Esophagus squamous epithelium (tissue), 5 donors: ENCODE measurements at regions not wholly inside any gene's neighbourhood (a gene's known extent, or its start where the extent isn't known, plus 50 kb on each side); places are given as distances from the start of the nearest gene placed in this dataset.
"Not testable (repeated sequence)": the region's sequence is repeated elsewhere in the genome, so short reads cannot be mapped to it uniquely, and the experiment has no call there.

Experiments
- DNase-seq: peaks from one replicate; lab custom pipeline; 2025; lab: John Stamatoyannopoulos, UW
- H3K27ac ChIP-seq, 4 donors: fragments of 200-600 bp; sonication (generic); one replicate each; pipeline ENCODE4 v1.5.1; 2016 to 2019; ENCODE audit warnings: mild to moderate bottlenecking in 1 of 4
- H3K27me3 ChIP-seq, 4 donors: fragments of 200-600 bp; sonication (generic); 1 replicate in 3 of 4; 2 replicates in 1 of 4; pipeline versions ENCODE4 v1.5.1 to v1.6.0; 2017 to 2021; ENCODE audit warnings: antibody characterized with exemption in 1 of 4
- H3K36me3 ChIP-seq, 3 donors: fragments of 200-600 bp; sonication (generic); one replicate each; pipeline ENCODE4 v1.5.1; 2016 to 2019
- H3K4me1 ChIP-seq, 3 donors: fragments of 200-600 bp; sonication (generic); one replicate each; pipeline ENCODE4 v1.5.1; 2017 to 2019
- H3K4me3 ChIP-seq, 4 donors: fragments of 200-600 bp; sonication (generic); 1 replicate in 3 of 4; 2 replicates in 1 of 4; pipeline ENCODE4 v1.5.1; 2016 to 2019; ENCODE audit warnings: mild to moderate bottlenecking in 2 of 4, moderate library complexity in 1 of 4
- H3K9me3 ChIP-seq, 3 donors: fragments of 200-600 bp; sonication (generic); one replicate each; pipeline ENCODE4 v1.5.1; 2016 to 2019
- CTCF ChIP-seq, 6 experiments: fragments of 450-650 bp in 4 of 6; fragments of 200-600 bp in 2 of 6; sonication (generic) in 2 of 6; IDR thresholded peaks; one replicate each; pipeline ENCODE4 v1.5.1; 2016 to 2019; ENCODE audit warnings: antibody characterized with exemption in 6 of 6, mild to moderate bottlenecking in 4 of 6, moderate library complexity in 4 of 6
- POLR2A ChIP-seq, 4 donors: fragments of 450-650 bp; IDR thresholded peaks; one replicate each; pipeline ENCODE4 v1.6.1; 2017; ENCODE audit warnings: antibody characterized with exemption in 4 of 4, mild to moderate bottlenecking in 4 of 4, moderate library complexity in 3 of 4
- WGBS, 2 donors: methylation state at CpG; one replicate each; pipeline ENCODE4 v1.1.5; 2018; 5-methylcytosine and 5-hydroxymethylcytosine counted together
- intact Hi-C: fragments of 100-400 bp; cut with DNase I; formaldehyde crosslinking; loops from one replicate; pipeline ENCODE4 v1.15.0; 2022
- donor health status: DM: yes; HTN: yes; CAD: no.

- no peak for DNase-seq
- Histone ChIP-seq H3K4me3 (no peak overlapping the region), H3K4me1 (no peaks in the 10 kb centered on the region), H3K27ac (no peak overlapping the region), H3K9me3 (no peaks in the 10 kb centered on the region), H3K27me3 (no peaks in the 10 kb centered on the region), H3K36me3 (no peaks in the 10 kb centered on the region)
- 52 to 54% methylated on average over 6 of the region's 6 CpGs for WGBS, 2 donors
- TF ChIP-seq CTCF (IDR thresholded peaks at IDR 0.05), result no peak
- no peak for TF ChIP-seq POLR2A (IDR thresholded peaks at IDR 0.05)
- intact Hi-C loops, result no loop called here
Observed at GRCh38 chr1:219708919-219709543, 96.1 kb upstream of the ZC3H11B start.

GRCh38 chr1:219707885-219708284, 95.0 kb upstream of the ZC3H11B start:
- H3K27me3 ChIP-seq, H3K27ac ChIP-seq, intact Hi-C loops, H3K4me3 ChIP-seq, H3K9me3 ChIP-seq, H3K4me1 ChIP-seq, H3K36me3 ChIP-seq, DNase-seq: not testable (repeated sequence)
- 79 to 90% methylated on average over 1 of the region's 1 CpG for WGBS, 2 donors

GRCh38 chr1:219704331-219704730, 91.4 kb upstream of the ZC3H11B start:
- WGBS, 2 donors, result 61 to 78% methylated on average over 3 of the region's 3 CpGs
- H3K4me1 ChIP-seq, H3K27me3 ChIP-seq, intact Hi-C loops, H3K4me3 ChIP-seq, DNase-seq, H3K9me3 ChIP-seq, H3K36me3 ChIP-seq, H3K27ac ChIP-seq: not testable (repeated sequence)

DNA sequence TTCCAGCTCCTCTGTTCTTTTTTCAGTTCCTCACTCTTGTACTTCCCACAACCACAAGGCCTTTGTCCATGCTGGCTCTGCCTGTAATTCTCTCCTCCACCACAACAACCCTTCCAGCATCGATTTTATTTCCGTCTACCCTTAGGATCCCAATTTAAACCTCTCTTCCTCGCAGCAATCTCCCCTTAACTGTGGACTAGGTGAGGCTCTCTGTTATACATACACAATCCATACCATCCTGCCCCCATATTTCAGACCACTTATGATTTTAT, 90.4 kb upstream of the ZC3H11B start:
- TF ChIP-seq POLR2A (IDR thresholded peaks at IDR 0.05) (no peak), CTCF (IDR thresholded peaks at IDR 0.05) (no peak)
- no peak for DNase-seq
- Histone ChIP-seq H3K27me3 (no peaks in the 10 kb centered on the region), H3K27ac (no peak overlapping the region), H3K36me3 (no peaks in the 10 kb centered on the region), H3K4me3 (no peak overlapping the region), H3K4me1 (no peaks in the 10 kb centered on the region), H3K9me3 (no peaks in the 10 kb centered on the region)
- intact Hi-C loops, result no loop called here
- 84 to 94% methylated on average over 3 of the region's 3 CpGs for WGBS, 2 donors

DNA sequence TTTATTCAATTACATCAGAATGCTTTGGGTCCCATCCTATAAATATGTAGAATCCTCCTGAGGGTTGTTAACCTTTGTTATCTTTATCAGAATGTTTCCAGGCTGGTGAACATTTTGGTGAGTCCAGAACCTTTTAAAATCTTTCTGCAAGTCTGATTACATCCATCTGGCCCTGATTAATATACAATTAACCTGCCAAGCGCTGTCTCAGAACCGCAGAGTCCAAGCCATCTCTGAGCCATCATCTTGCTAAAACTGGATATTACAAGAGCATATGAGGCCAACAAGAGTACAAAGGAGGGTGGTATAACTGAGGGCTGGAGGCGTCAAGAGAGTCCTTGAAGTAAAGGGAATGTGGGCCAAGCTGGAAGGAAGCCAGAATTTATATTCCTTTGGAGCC, 88.6 kb upstream of the ZC3H11B start:
- WGBS, 2 donors, result 72 to 80% methylated on average over 3 of the region's 3 CpGs
- Histone ChIP-seq H3K27ac (no peak overlapping the region), H3K4me3 (no peak overlapping the region), H3K27me3 (no peaks in the 10 kb centered on the region), H3K36me3 (no peaks in the 10 kb centered on the region), H3K9me3 (no peaks in the 10 kb centered on the region), H3K4me1 (no peaks in the 10 kb centered on the region)
- no peak for TF ChIP-seq CTCF (IDR thresholded peaks at IDR 0.05)
- no peak for TF ChIP-seq POLR2A (IDR thresholded peaks at IDR 0.05)
- DNase-seq, result no peak
- intact Hi-C loops, result no loop called here

- Histone ChIP-seq H3K9me3 (no peaks in the 10 kb centered on the region), H3K4me3 (no peak overlapping the region), H3K27me3 (no peaks in the 10 kb centered on the region), H3K4me1 (no peaks in the 10 kb centered on the region), H3K27ac (no peak overlapping the region), H3K36me3 (no peaks in the 10 kb centered on the region)
- intact Hi-C loops, result no loop called here
- DNase-seq, result no peak
- WGBS, 2 donors, result 68 to 87% methylated on average over 4 to 5 of the region's 5 CpGs
- TF ChIP-seq POLR2A (IDR thresholded peaks at IDR 0.05) (no peak), CTCF (IDR thresholded peaks at IDR 0.05) (no peak)
Observed at GRCh38 chr1:219699870-219700269, 87.0 kb upstream of the ZC3H11B start.
